ENCODE measurements at regions not wholly inside any gene's neighbourhood (a gene's known extent, or its start where the extent isn't known, plus 50 kb on each side); places are given as distances from the start of the nearest gene placed in this dataset.

- TF ChIP-seq CTCF (IDR thresholded peaks at IDR 0.05 in 4 of 5, conservative IDR thresholded peaks at IDR 0.05 in 1 of 5) = no peak
- TF ChIP-seq POLR2A (IDR thresholded peaks at IDR 0.05) = no peak
Observed at GRCh38 chr13:44004878-44005277, 125.2 kb downstream of the LACC1 start.
